ENCODE measurements at regions not wholly inside any gene's neighbourhood (a gene's known extent, or its start where the extent isn't known, plus 50 kb on each side); places are given as distances from the start of the nearest gene placed in this dataset.
"Not testable (repeated sequence)": the region's sequence is repeated elsewhere in the genome, so short reads cannot be mapped to it uniquely, and the experiment has no call there.

GRCh38 chr5:25255128-25255527 lies 610.4 kb upstream of the CDH10 start:
- Histone ChIP-seq H3K9ac (ENCODE audit: low read length) (no peak overlapping the region), H3K9me3 (ENCODE audit: low read length) (no peaks in the 10 kb centered on the region), H3K79me2 (ENCODE audit: low read length) (no peaks in the 10 kb centered on the region), H3K27ac (ENCODE audit: low read length) (no peak overlapping the region), H3K4me1 (ENCODE audit: insufficient read depth, low read length) (no peaks in the 10 kb centered on the region), H4K20me1 (ENCODE audit: low read length) (no peaks in the 10 kb centered on the region), H3K27me3 (ENCODE audit: low read length) (no peaks in the 10 kb centered on the region), H3K36me3 (ENCODE audit: low read depth, low read length) (no peaks in the 10 kb centered on the region), H3F3A (ENCODE audit: low read length, unreplicated experiment) (no peaks in the 10 kb centered on the region), H2AFZ (ENCODE audit: low read length) (no peak overlapping the region), H3K4me2 (ENCODE audit: low read length) (no peak overlapping the region), H3K4me3 (ENCODE audit: low read length) (no peak overlapping the region), H3K9me2 (replicated peaks; ENCODE audit: low read length) (no peaks in the 10 kb centered on the region)
- ChIA-PET POLR2A (ENCODE audit: unreplicated experiment) (no interaction called here), CTCF (no interaction called here)
- TF ChIP-seq EZH2phosphoT487 (IDR thresholded peaks at IDR 0.05; ENCODE audit: borderline replicate concordance, low read length), result no peak
- TF ChIP-seq CTCF (conservative IDR thresholded peaks at IDR 0.05; ENCODE audit: low read depth, low read length), result no peak
- no peak for TF ChIP-seq EZH2 (IDR thresholded peaks at IDR 0.05; ENCODE audit: low read length, unreplicated experiment)
- peak; percentile 77 for ATAC-seq
- peak; percentile 51 for DNase-seq
- no TSS peak for BruUV-seq (replicated peaks)
- intact Hi-C loops (cut with micrococcal nuclease), result no loop called here

- Histone ChIP-seq H3K9ac (ENCODE audit: low read length) (no peak overlapping the region), H2AFZ (ENCODE audit: low read length) (no peak overlapping the region), H3K4me1 (ENCODE audit: insufficient read depth, low read length) (no peaks in the 10 kb centered on the region), H3K4me2 (ENCODE audit: low read length) (no peak overlapping the region), H3K4me3 (ENCODE audit: low read length) (no peak overlapping the region), H4K20me1 (ENCODE audit: low read length) (no peaks in the 10 kb centered on the region), H3K36me3 (ENCODE audit: low read depth, low read length) (no peaks in the 10 kb centered on the region), H3K27ac (ENCODE audit: low read length) (no peak overlapping the region), H3F3A (ENCODE audit: low read length, unreplicated experiment) (no peaks in the 10 kb centered on the region), H3K79me2 (ENCODE audit: low read length) (no peaks in the 10 kb centered on the region), H3K9me3 (ENCODE audit: low read length) (no peaks in the 10 kb centered on the region), H3K27me3 (ENCODE audit: low read length) (no peaks in the 10 kb centered on the region), H3K9me2 (replicated peaks; ENCODE audit: low read length) (no peaks in the 10 kb centered on the region)
- POLR2A ChIA-PET (ENCODE audit: unreplicated experiment), result no interaction called here
- BruUV-seq (replicated peaks), result no TSS peak
- DNase-seq, result no peak
- intact Hi-C loops (cut with micrococcal nuclease), result no loop called here
- ATAC-seq, result no peak
- TF ChIP-seq EZH2 (IDR thresholded peaks at IDR 0.05; ENCODE audit: low read length, unreplicated experiment) (no peak), CTCF (conservative IDR thresholded peaks at IDR 0.05; ENCODE audit: low read depth, low read length) (no peak)
- CTCF ChIA-PET, result no interaction called here
Observed at GRCh38 chr5:25241981-25242380, 597.2 kb upstream of the CDH10 start.

- H3K79me2 ChIP-seq (ENCODE audit: low read length); H3F3A ChIP-seq (ENCODE audit: low read length, unreplicated experiment); H3K27ac ChIP-seq (ENCODE audit: low read length); H3K4me2 ChIP-seq (ENCODE audit: low read length); POLR2A ChIA-PET (ENCODE audit: unreplicated experiment); H4K20me1 ChIP-seq (ENCODE audit: low read length); BruUV-seq (replicated peaks); H3K27me3 ChIP-seq (ENCODE audit: low read length); ATAC-seq; H3K9me2 ChIP-seq (replicated peaks; ENCODE audit: low read length); H3K36me3 ChIP-seq (ENCODE audit: low read depth, low read length); CTCF ChIA-PET; H2AFZ ChIP-seq (ENCODE audit: low read length); intact Hi-C loops (cut with micrococcal nuclease); DNase-seq; H3K4me1 ChIP-seq (ENCODE audit: insufficient read depth, low read length); H3K9ac ChIP-seq (ENCODE audit: low read length); H3K4me3 ChIP-seq (ENCODE audit: low read length); H3K9me3 ChIP-seq (ENCODE audit: low read length): not testable (repeated sequence)
Observed at GRCh38 chr5:25238720-25239119, 593.9 kb upstream of the CDH10 start.
